ENCODE measurements at regions not wholly inside any gene's neighbourhood (a gene's known extent, or its start where the extent isn't known, plus 50 kb on each side); places are given as distances from the start of the nearest gene placed in this dataset.

DNA sequence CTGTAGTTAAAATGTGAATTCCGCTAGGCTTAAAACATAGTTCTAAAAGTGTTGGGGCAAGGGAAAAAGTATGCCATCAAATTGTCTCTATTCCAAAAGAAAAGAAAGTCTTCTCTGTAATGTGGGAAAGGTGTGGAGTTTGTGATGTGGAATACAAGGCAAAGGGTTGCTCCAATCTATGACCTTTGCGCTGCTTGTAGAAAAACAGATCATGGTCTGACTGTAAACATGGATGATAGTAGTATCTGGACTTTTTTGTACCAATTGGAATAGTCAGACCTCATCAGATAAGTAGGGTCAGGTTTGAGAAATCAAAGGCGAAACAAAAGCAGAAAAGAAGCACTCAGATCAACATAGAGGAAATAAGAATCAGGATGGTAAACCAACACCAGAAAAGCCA lies 372.3 kb downstream of the TFEC start:
- no peaks in the 10 kb centered on the region for H3K27me3 ChIP-seq (ENCODE audit: insufficient read depth, low read length, poor library complexity)
- H3K4ac ChIP-seq (ENCODE audit: low read depth, low read length): no peak overlapping the region
- DNase-seq: no peak
- no peak overlapping the region for H4K5ac ChIP-seq (ENCODE audit: low read length)
- H3K4me3 ChIP-seq (ENCODE audit: low read length): no peak overlapping the region
- no peak overlapping the region for H3K27ac ChIP-seq (ENCODE audit: low read depth, low read length)
- WGBS (ENCODE audit: extremely low coverage, insufficient coverage, low lambda C conversion rate): no CpG with 5 or more reads among the region's 3 CpGs
- no peak overlapping the region for H3K4me2 ChIP-seq (ENCODE audit: low read length)
- H3K4me1 ChIP-seq (ENCODE audit: control insufficient read depth, low read depth, low read length): no peaks in the 10 kb centered on the region
- no peak overlapping the region for H3K18ac ChIP-seq (ENCODE audit: low read length)
- no peak overlapping the region for H3K9ac ChIP-seq (ENCODE audit: low read length)
- no peaks in the 10 kb centered on the region for H3K79me1 ChIP-seq (ENCODE audit: low read length)
- H2AK5ac ChIP-seq (ENCODE audit: low read length): no peak overlapping the region
- no peak overlapping the region for H3K56ac ChIP-seq (ENCODE audit: low read length)
- no peak overlapping the region for H2BK120ac ChIP-seq (ENCODE audit: low read depth, low read length)
- no peak overlapping the region for H2BK5ac ChIP-seq (ENCODE audit: low read length)
- no peaks in the 10 kb centered on the region for H3K36me3 ChIP-seq (ENCODE audit: control insufficient read depth, insufficient read depth, low read length)
- no peak overlapping the region for H2BK15ac ChIP-seq (replicated peaks; ENCODE audit: low read depth)
- no peaks in the 10 kb centered on the region for H3K79me2 ChIP-seq (ENCODE audit: control insufficient read depth, insufficient read depth, low read length)
- H3K23ac ChIP-seq (ENCODE audit: low read length): no peak overlapping the region
- H4K8ac ChIP-seq (ENCODE audit: low read depth, low read length): no peak overlapping the region

- no peaks in the 10 kb centered on the region for H3K4me1 ChIP-seq (ENCODE audit: control insufficient read depth, low read depth, low read length)
- H3K56ac ChIP-seq (ENCODE audit: low read length): no peak overlapping the region
- H3K9ac ChIP-seq (ENCODE audit: low read length): no peak overlapping the region
- H2AK5ac ChIP-seq (ENCODE audit: low read length): no peak overlapping the region
- no peak overlapping the region for H3K4me2 ChIP-seq (ENCODE audit: low read length)
- H3K4me3 ChIP-seq (ENCODE audit: low read length): no peak overlapping the region
- no peaks in the 10 kb centered on the region for H3K36me3 ChIP-seq (ENCODE audit: control insufficient read depth, insufficient read depth, low read length)
- no peak overlapping the region for H3K18ac ChIP-seq (ENCODE audit: low read length)
- H3K23ac ChIP-seq (ENCODE audit: low read length): no peak overlapping the region
- H4K5ac ChIP-seq (ENCODE audit: low read length): no peak overlapping the region
- H3K4ac ChIP-seq (ENCODE audit: low read depth, low read length): no peak overlapping the region
- H2BK120ac ChIP-seq (ENCODE audit: low read depth, low read length): no peak overlapping the region
- H3K79me1 ChIP-seq (ENCODE audit: low read length): no peaks in the 10 kb centered on the region
- no peak overlapping the region for H2BK5ac ChIP-seq (ENCODE audit: low read length)
- no CpG with 5 or more reads among the region's 2 CpGs for WGBS (ENCODE audit: extremely low coverage, insufficient coverage, low lambda C conversion rate)
- H3K27ac ChIP-seq (ENCODE audit: low read depth, low read length): no peak overlapping the region
- H3K27me3 ChIP-seq (ENCODE audit: insufficient read depth, low read length, poor library complexity): no peaks in the 10 kb centered on the region
- H3K79me2 ChIP-seq (ENCODE audit: control insufficient read depth, insufficient read depth, low read length): no peaks in the 10 kb centered on the region
- H2BK15ac ChIP-seq (replicated peaks; ENCODE audit: low read depth): no peak overlapping the region
- DNase-seq: no peak
- H4K8ac ChIP-seq (ENCODE audit: low read depth, low read length): no peak overlapping the region
Observed at GRCh38 chr7:115654384-115655214, 376.0 kb downstream of the TFEC start.

DNA sequence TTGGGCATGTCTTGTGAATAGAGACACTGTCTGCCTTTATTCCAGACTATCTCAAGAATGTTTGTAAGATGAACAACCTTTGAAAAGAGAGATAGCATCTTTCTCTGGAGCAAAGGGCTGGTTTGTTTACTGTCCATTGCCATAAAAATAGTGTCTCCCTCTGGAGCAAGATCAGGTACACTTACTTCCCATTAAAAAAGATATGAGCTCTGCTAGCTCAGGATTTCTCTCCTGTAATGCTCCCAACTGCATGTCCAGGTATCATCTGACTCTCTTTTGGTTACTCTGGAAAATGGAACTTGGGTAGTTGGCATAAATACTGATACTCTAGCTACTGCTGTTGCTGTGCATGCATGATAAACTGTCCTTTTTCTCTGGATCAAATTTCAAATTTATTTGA lies 381.1 kb downstream of the TFEC start:
- no peak overlapping the region for H3K23ac ChIP-seq (ENCODE audit: low read length)
- no peaks in the 10 kb centered on the region for H3K27me3 ChIP-seq (ENCODE audit: insufficient read depth, low read length, poor library complexity)
- no peaks in the 10 kb centered on the region for H3K36me3 ChIP-seq (ENCODE audit: control insufficient read depth, insufficient read depth, low read length)
- no peak overlapping the region for H2AK5ac ChIP-seq (ENCODE audit: low read length)
- no peak overlapping the region for H3K4me3 ChIP-seq (ENCODE audit: low read length)
- no peaks in the 10 kb centered on the region for H3K79me2 ChIP-seq (ENCODE audit: control insufficient read depth, insufficient read depth, low read length)
- H2BK15ac ChIP-seq (replicated peaks; ENCODE audit: low read depth): no peak overlapping the region
- H3K79me1 ChIP-seq (ENCODE audit: low read length): no peaks in the 10 kb centered on the region
- H4K8ac ChIP-seq (ENCODE audit: low read depth, low read length): no peak overlapping the region
- DNase-seq: no peak
- no peak overlapping the region for H3K4ac ChIP-seq (ENCODE audit: low read depth, low read length)
- H2BK120ac ChIP-seq (ENCODE audit: low read depth, low read length): no peak overlapping the region
- no peak overlapping the region for H3K4me2 ChIP-seq (ENCODE audit: low read length)
- H3K4me1 ChIP-seq (ENCODE audit: control insufficient read depth, low read depth, low read length): no peaks in the 10 kb centered on the region
- H4K5ac ChIP-seq (ENCODE audit: low read length): no peak overlapping the region
- no peak overlapping the region for H3K18ac ChIP-seq (ENCODE audit: low read length)
- no peak overlapping the region for H3K27ac ChIP-seq (ENCODE audit: low read depth, low read length)
- no peak overlapping the region for H2BK5ac ChIP-seq (ENCODE audit: low read length)
- H3K9ac ChIP-seq (ENCODE audit: low read length): no peak overlapping the region
- no peak overlapping the region for H3K56ac ChIP-seq (ENCODE audit: low read length)

- no peak for DNase-seq
- Histone ChIP-seq H3K9ac (ENCODE audit: low read length) (no peak overlapping the region), H2BK5ac (ENCODE audit: low read length) (no peak overlapping the region), H4K8ac (ENCODE audit: low read depth, low read length) (no peak overlapping the region), H3K4me1 (ENCODE audit: control insufficient read depth, low read depth, low read length) (no peaks in the 10 kb centered on the region), H3K4me2 (ENCODE audit: low read length) (no peak overlapping the region), H3K18ac (ENCODE audit: low read length) (no peak overlapping the region), H3K4me3 (ENCODE audit: low read length) (no peak overlapping the region), H2AK5ac (ENCODE audit: low read length) (no peak overlapping the region), H3K56ac (ENCODE audit: low read length) (no peak overlapping the region), H3K27me3 (ENCODE audit: insufficient read depth, low read length, poor library complexity) (no peaks in the 10 kb centered on the region), H3K79me2 (ENCODE audit: control insufficient read depth, insufficient read depth, low read length) (no peaks in the 10 kb centered on the region), H2BK120ac (ENCODE audit: low read depth, low read length) (no peak overlapping the region), H3K36me3 (ENCODE audit: control insufficient read depth, insufficient read depth, low read length) (no peaks in the 10 kb centered on the region), H3K79me1 (ENCODE audit: low read length) (no peaks in the 10 kb centered on the region), H4K5ac (ENCODE audit: low read length) (no peak overlapping the region), H3K27ac (ENCODE audit: low read depth, low read length) (no peak overlapping the region), H3K23ac (ENCODE audit: low read length) (no peak overlapping the region), H3K4ac (ENCODE audit: low read depth, low read length) (no peak overlapping the region), H2BK15ac (replicated peaks; ENCODE audit: low read depth) (no peak overlapping the region)
- WGBS (ENCODE audit: extremely low coverage, insufficient coverage, low lambda C conversion rate): no CpG with 5 or more reads among the region's 3 CpGs
Observed at GRCh38 chr7:115647712-115648111, 382.9 kb downstream of the TFEC start.

- H3K56ac ChIP-seq (ENCODE audit: low read length): no peak overlapping the region
- H3K79me2 ChIP-seq (ENCODE audit: control insufficient read depth, insufficient read depth, low read length): no peaks in the 10 kb centered on the region
- no peaks in the 10 kb centered on the region for H3K36me3 ChIP-seq (ENCODE audit: control insufficient read depth, insufficient read depth, low read length)
- no peak overlapping the region for H3K9ac ChIP-seq (ENCODE audit: low read length)
- no peak overlapping the region for H2AK5ac ChIP-seq (ENCODE audit: low read length)
- no peak overlapping the region for H3K18ac ChIP-seq (ENCODE audit: low read length)
- no peak overlapping the region for H3K23ac ChIP-seq (ENCODE audit: low read length)
- H4K5ac ChIP-seq (ENCODE audit: low read length): no peak overlapping the region
- H3K4me2 ChIP-seq (ENCODE audit: low read length): no peak overlapping the region
- H3K4me1 ChIP-seq (ENCODE audit: control insufficient read depth, low read depth, low read length): no peaks in the 10 kb centered on the region
- no peak for DNase-seq
- H3K27ac ChIP-seq (ENCODE audit: low read depth, low read length): no peak overlapping the region
- H3K4me3 ChIP-seq (ENCODE audit: low read length): no peak overlapping the region
- no peaks in the 10 kb centered on the region for H3K79me1 ChIP-seq (ENCODE audit: low read length)
- H3K4ac ChIP-seq (ENCODE audit: low read depth, low read length): no peak overlapping the region
- no peak overlapping the region for H4K8ac ChIP-seq (ENCODE audit: low read depth, low read length)
- H2BK5ac ChIP-seq (ENCODE audit: low read length): no peak overlapping the region
- no peak overlapping the region for H2BK120ac ChIP-seq (ENCODE audit: low read depth, low read length)
- no peak overlapping the region for H2BK15ac ChIP-seq (replicated peaks; ENCODE audit: low read depth)
- no peaks in the 10 kb centered on the region for H3K27me3 ChIP-seq (ENCODE audit: insufficient read depth, low read length, poor library complexity)
Observed at GRCh38 chr7:115642194-115642593, 388.4 kb downstream of the TFEC start.

GRCh38 chr7:115638853-115639252 lies 391.7 kb downstream of the TFEC start:
- Histone ChIP-seq H3K79me1 (ENCODE audit: low read length) (no peaks in the 10 kb centered on the region), H4K5ac (ENCODE audit: low read length) (no peak overlapping the region), H3K27ac (ENCODE audit: low read depth, low read length) (no peak overlapping the region), H3K9ac (ENCODE audit: low read length) (no peak overlapping the region), H3K36me3 (ENCODE audit: control insufficient read depth, insufficient read depth, low read length) (no peaks in the 10 kb centered on the region), H2BK5ac (ENCODE audit: low read length) (no peak overlapping the region), H3K79me2 (ENCODE audit: control insufficient read depth, insufficient read depth, low read length) (no peaks in the 10 kb centered on the region), H3K4me3 (ENCODE audit: low read length) (no peak overlapping the region), H2BK120ac (ENCODE audit: low read depth, low read length) (no peak overlapping the region), H4K8ac (ENCODE audit: low read depth, low read length) (no peak overlapping the region), H3K4ac (ENCODE audit: low read depth, low read length) (no peak overlapping the region), H3K23ac (ENCODE audit: low read length) (no peak overlapping the region), H2AK5ac (ENCODE audit: low read length) (no peak overlapping the region), H3K4me1 (ENCODE audit: control insufficient read depth, low read depth, low read length) (no peaks in the 10 kb centered on the region), H3K18ac (ENCODE audit: low read length) (no peak overlapping the region), H3K27me3 (ENCODE audit: insufficient read depth, low read length, poor library complexity) (no peaks in the 10 kb centered on the region), H3K56ac (ENCODE audit: low read length) (no peak overlapping the region), H2BK15ac (replicated peaks; ENCODE audit: low read depth) (no peak overlapping the region), H3K4me2 (ENCODE audit: low read length) (no peak overlapping the region)
- DNase-seq: no peak
- WGBS (ENCODE audit: extremely low coverage, insufficient coverage, low lambda C conversion rate): no CpG with 5 or more reads among the region's 4 CpGs

All from mesendoderm (in vitro differentiated cells).